ENCODE measurements at regions not wholly inside any gene's neighbourhood (a gene's known extent, or its start where the extent isn't known, plus 50 kb on each side); places are given as distances from the start of the nearest gene placed in this dataset.

GRCh38 chr6:8236956-8237355 is 134.6 kb upstream of the EEF1E1 start:
- Histone ChIP-seq H3K27ac (no peak overlapping the region), H3K27me3 (peaks cover 12% of the 10 kb centered on the region), H3K9me3 (no peaks in the 10 kb centered on the region), H3K4me3 (no peak overlapping the region), H3K36me3 (no peaks in the 10 kb centered on the region), H3K4me1 (no peaks in the 10 kb centered on the region)
- no peak for DNase-seq (ENCODE audit: low spot score in 2 of 2)
- TF ChIP-seq POLR2A (IDR thresholded peaks at IDR 0.05), result no peak
- TF ChIP-seq EP300 (IDR thresholded peaks at IDR 0.05), result no peak
- no peak for TF ChIP-seq CTCF (IDR thresholded peaks at IDR 0.05)
- no peak for TF ChIP-seq POLR2AphosphoS5 (IDR thresholded peaks at IDR 0.05)
- WGBS, result 86% methylated on average over 4 of the region's 4 CpGs

- H3K4me1 ChIP-seq, result no peaks in the 10 kb centered on the region
- H3K36me3 ChIP-seq, result no peaks in the 10 kb centered on the region
- WGBS, result 49% methylated on average over 7 of the region's 7 CpGs
- H3K27me3 ChIP-seq, result peaks cover 8% of the 10 kb centered on the region
- no peaks in the 10 kb centered on the region for H3K9me3 ChIP-seq
- TF ChIP-seq EP300 (IDR thresholded peaks at IDR 0.05) (no peak), POLR2A (IDR thresholded peaks at IDR 0.05) (no peak), POLR2AphosphoS5 (IDR thresholded peaks at IDR 0.05) (no peak), CTCF (IDR thresholded peaks at IDR 0.05) (no peak)
- no peak overlapping the region for H3K4me3 ChIP-seq
- no peak for DNase-seq (ENCODE audit: low spot score in 2 of 2)
- H3K27ac ChIP-seq, result no peak overlapping the region
These were observed 132.0 kb upstream of the EEF1E1 start for GRCh38 chr6:8234321-8234720.

- Histone ChIP-seq H3K4me1 (no peaks in the 10 kb centered on the region), H3K27me3 (peaks cover 8% of the 10 kb centered on the region), H3K4me3 (no peak overlapping the region), H3K27ac (no peak overlapping the region), H3K36me3 (no peaks in the 10 kb centered on the region), H3K9me3 (no peaks in the 10 kb centered on the region)
- DNase-seq (ENCODE audit: low spot score in 2 of 2), result no peak
- TF ChIP-seq EP300 (IDR thresholded peaks at IDR 0.05) (no peak), CTCF (IDR thresholded peaks at IDR 0.05) (no peak), POLR2AphosphoS5 (IDR thresholded peaks at IDR 0.05) (no peak), POLR2A (IDR thresholded peaks at IDR 0.05) (no peak)
- 81% methylated on average over 5 of the region's 5 CpGs for WGBS
These were observed 129.6 kb upstream of the EEF1E1 start for GRCh38 chr6:8231956-8232355.

GRCh38 chr6:8229915-8230756 is 127.8 kb upstream of the EEF1E1 start:
- no peak overlapping the region for H3K4me3 ChIP-seq
- DNase-seq (ENCODE audit: low spot score in 2 of 2), result no peak
- no peaks in the 10 kb centered on the region for H3K4me1 ChIP-seq
- 26% methylated on average over 8 of the region's 8 CpGs for WGBS
- H3K27ac ChIP-seq, result no peak overlapping the region
- no peaks in the 10 kb centered on the region for H3K9me3 ChIP-seq
- H3K36me3 ChIP-seq, result no peaks in the 10 kb centered on the region
- TF ChIP-seq POLR2AphosphoS5 (IDR thresholded peaks at IDR 0.05) (no peak), CTCF (IDR thresholded peaks at IDR 0.05) (no peak), EP300 (IDR thresholded peaks at IDR 0.05) (no peak), POLR2A (IDR thresholded peaks at IDR 0.05) (no peak)
- peaks cover 3% of the 10 kb centered on the region for H3K27me3 ChIP-seq

- Histone ChIP-seq H3K9me3 (no peaks in the 10 kb centered on the region), H3K4me1 (no peaks in the 10 kb centered on the region), H3K27me3 (no peaks in the 10 kb centered on the region), H3K36me3 (no peaks in the 10 kb centered on the region), H3K27ac (no peak overlapping the region), H3K4me3 (no peak overlapping the region)
- TF ChIP-seq EP300 (IDR thresholded peaks at IDR 0.05) (no peak), POLR2AphosphoS5 (IDR thresholded peaks at IDR 0.05) (no peak), POLR2A (IDR thresholded peaks at IDR 0.05) (no peak), CTCF (IDR thresholded peaks at IDR 0.05) (no peak)
- no peak for DNase-seq (ENCODE audit: low spot score in 2 of 2)
- 93% methylated on average over 5 of the region's 5 CpGs for whole genome bisulfite sequencing
These were observed 122.8 kb upstream of the EEF1E1 start for GRCh38 chr6:8225113-8225512.
